H9 (cell line): ENCODE measurements at regions not wholly inside any gene's neighbourhood (a gene's known extent, or its start where the extent isn't known, plus 50 kb on each side); places are given as distances from the start of the nearest gene placed in this dataset.

Experiments used
- DNase-seq: peaks from one replicate; pipeline ENCODE4 v3.0.0-alpha.2; 2017
- H2AFZ ChIP-seq: one replicate; pipeline ENCODE4 v1.6.1; 2013; ENCODE audit warnings: mild to moderate bottlenecking, low read length, control low read depth, moderate library complexity
- H2AK5ac ChIP-seq: 2 replicates; pipeline ENCODE4 v1.6.1; 2013; ENCODE audit warnings: low read length, control low read depth, mixed read lengths; ENCODE audit not compliant: insufficient read length
- H2BK120ac ChIP-seq: one replicate; pipeline ENCODE4 v1.6.1; 2013; ENCODE audit warnings: low read depth, mild to moderate bottlenecking, low read length, control low read depth, inconsistent platforms; ENCODE audit not compliant: poor library complexity, severe bottlenecking
- H2BK12ac ChIP-seq: 2 replicates; pipeline ENCODE4 v1.6.1; 2013; ENCODE audit warnings: low read length, control low read depth, mixed read lengths, low read depth; ENCODE audit not compliant: insufficient read length
- H2BK15ac ChIP-seq: 2 replicates; pipeline ENCODE4 v1.6.1; 2013; ENCODE audit warnings: low read depth, low read length, control low read depth
- H2BK20ac ChIP-seq: one replicate; pipeline ENCODE4 v1.6.1; 2013; ENCODE audit warnings: low read depth, mild to moderate bottlenecking, low read length, control low read depth, inconsistent platforms; ENCODE audit not compliant: poor library complexity, severe bottlenecking
- H2BK5ac ChIP-seq: 2 replicates; pipeline ENCODE4 v1.6.1; 2013; ENCODE audit warnings: low read length, control low read depth, mixed read lengths; ENCODE audit not compliant: insufficient read length
- H3K14ac ChIP-seq: 2 replicates; pipeline ENCODE4 v1.6.1; 2013; ENCODE audit warnings: low read length, control low read depth; ENCODE audit not compliant: insufficient read depth
- H3K18ac ChIP-seq: 2 replicates; pipeline ENCODE4 v1.6.1; 2013; ENCODE audit warnings: low read depth, mild to moderate bottlenecking, mixed read lengths, low read length, control low read depth; ENCODE audit not compliant: insufficient read length
- H3K23ac ChIP-seq: 2 replicates; pipeline ENCODE4 v1.6.1; 2013; ENCODE audit warnings: low read length, control low read depth, mixed read lengths, low read depth; ENCODE audit not compliant: insufficient read length
- H3K23me2 ChIP-seq: 2 replicates; pipeline ENCODE4 v1.6.1; 2013; ENCODE audit warnings: low read depth, mild to moderate bottlenecking, mixed read lengths, low read length, control low read depth; ENCODE audit not compliant: insufficient read length, poor library complexity, severe bottlenecking
- H3K27ac ChIP-seq: 2 replicates; pipeline ENCODE4 v1.5.1; 2013; ENCODE audit warnings: low read length, control low read depth, mixed read lengths, low read depth; ENCODE audit not compliant: insufficient read length
- H3K27me3 ChIP-seq: 2 replicates; pipeline ENCODE4 v1.6.1; 2013; ENCODE audit warnings: low read length, control low read depth, inconsistent platforms; ENCODE audit not compliant: insufficient read depth
- H3K4ac ChIP-seq: 2 replicates; pipeline ENCODE4 v1.6.1; 2013; ENCODE audit warnings: low read depth, mild to moderate bottlenecking, control low read depth, inconsistent platforms, low read length, moderate library complexity
- H3K4me1 ChIP-seq: 2 replicates; pipeline ENCODE4 v1.6.1; 2013; ENCODE audit warnings: low read length, control low read depth, inconsistent platforms; ENCODE audit not compliant: insufficient read depth
- H3K4me2 ChIP-seq: 2 replicates; pipeline ENCODE4 v1.6.1; 2013; ENCODE audit warnings: low read length, control low read depth, mixed read lengths; ENCODE audit not compliant: insufficient read length, insufficient read depth
- H3K56ac ChIP-seq: 2 replicates; pipeline ENCODE4 v1.6.1; 2013; ENCODE audit warnings: low read depth, mild to moderate bottlenecking, mixed read lengths, low read length, control low read depth; ENCODE audit not compliant: insufficient read length
- H3K79me1 ChIP-seq: 2 replicates; pipeline ENCODE4 v1.6.1; 2013; ENCODE audit warnings: low read depth, mild to moderate bottlenecking, moderate library complexity, low read length, control low read depth, inconsistent platforms; ENCODE audit not compliant: insufficient read depth, poor library complexity, severe bottlenecking
- H3K79me2 ChIP-seq: 2 replicates; pipeline ENCODE4 v1.6.1; 2013; ENCODE audit warnings: low read length, control low read depth, inconsistent platforms; ENCODE audit not compliant: insufficient read depth
- H3K9ac ChIP-seq: 2 replicates; pipeline ENCODE4 v1.6.1; 2013; ENCODE audit warnings: low read length, control low read depth, mixed read lengths; ENCODE audit not compliant: insufficient read length; ENCODE audit errors: extremely low read depth
- H3K9me3 ChIP-seq: one replicate; pipeline ENCODE4 v1.6.1; 2013; ENCODE audit warnings: low read depth, low read length, inconsistent platforms; ENCODE audit not compliant: control insufficient read depth
- H3T11ph ChIP-seq: one replicate; pipeline ENCODE4 v1.6.1; 2013; ENCODE audit warnings: mild to moderate bottlenecking, low read length, control low read depth, inconsistent platforms
- H4K20me1 ChIP-seq: one replicate; pipeline ENCODE4 v1.6.1; 2013; ENCODE audit not compliant: control insufficient read depth, insufficient read length, insufficient read depth
- H4K5ac ChIP-seq: 2 replicates; pipeline ENCODE4 v1.6.1; 2013; ENCODE audit warnings: low read depth, mild to moderate bottlenecking, mixed read lengths, low read length, control low read depth; ENCODE audit not compliant: insufficient read length
- H4K8ac ChIP-seq: replicated peaks from 2 replicates; pipeline ENCODE4 v1.6.1; 2013; ENCODE audit warnings: low read length, control low read depth, mixed read lengths, low read depth; ENCODE audit not compliant: insufficient read length
- H4K91ac ChIP-seq: 2 replicates; pipeline ENCODE4 v1.6.1; 2013; ENCODE audit warnings: low read depth, mild to moderate bottlenecking, moderate library complexity, mixed read lengths, low read length, control low read depth; ENCODE audit not compliant: insufficient read length
- H3K27ac Mint-ChIP-seq, 3 experiments: 2 replicates in 2 of 3; 3 replicates in 1 of 3; pipeline ENCODE4 v1.8.0; 2020 to 2021; ENCODE audit warnings: mixed read lengths in 3 of 3, mild to moderate bottlenecking in 1 of 3, moderate library complexity in 1 of 3
- H3K27me3 Mint-ChIP-seq: 2 replicates; pipeline ENCODE4 v1.8.0; 2021; ENCODE audit warnings: low read depth, mild to moderate bottlenecking, moderate library complexity, mixed read lengths
- H3K36me3 Mint-ChIP-seq, 3 experiments: 2 replicates in 2 of 3; 3 replicates in 1 of 3; pipeline ENCODE4 v1.8.0; 2020 to 2021; ENCODE audit warnings: low read depth in 3 of 3, mixed read lengths in 3 of 3; ENCODE audit not compliant: insufficient read depth in 1 of 3
- H3K4me1 Mint-ChIP-seq, 2 experiments: 2 replicates each; pipeline ENCODE4 v1.8.0; 2020; ENCODE audit warnings: mixed read lengths in 2 of 2
- H3K4me3 Mint-ChIP-seq, 2 experiments: 2 replicates in 1 of 2; 3 replicates in 1 of 2; pipeline ENCODE4 v1.8.0; 2020 to 2021; ENCODE audit warnings: mild to moderate bottlenecking in 2 of 2, mixed read lengths in 2 of 2, moderate library complexity in 1 of 2
- H3K9me3 Mint-ChIP-seq, 2 experiments: 2 replicates in 1 of 2; 3 replicates in 1 of 2; pipeline ENCODE4 v1.8.0; 2020; ENCODE audit warnings: mild to moderate bottlenecking in 2 of 2, mixed read lengths in 2 of 2, moderate library complexity in 1 of 2
- CTCF ChIP-seq: fragments of 200-600 bp; sonication (generic); conservative IDR thresholded peaks from 3 replicates; pipeline ENCODE4 v1.8.0; 2021; ENCODE audit warnings: antibody characterized with exemption, mild to moderate bottlenecking
- whole genome bisulfite sequencing: extraction: QIAGEN DNeasy Blood & Tissue Kit; methylation state at CpG from one replicate; pipeline ENCODE4 v1.1.7; 2013; ENCODE audit warnings: missing lambda C conversion rate, low lambda C conversion rate, mixed read lengths; ENCODE audit not compliant: insufficient read length; ENCODE audit errors: extremely low coverage; 5-methylcytosine and 5-hydroxymethylcytosine counted together

GRCh38 chr4:11079171-11079570 is 349.5 kb downstream of the HS3ST1 start:
- no peak overlapping the region for H3K23ac ChIP-seq
- H3K4me3 Mint-ChIP-seq = no peak overlapping the region
- no peak overlapping the region for H3K56ac ChIP-seq
- H3K9me3 Mint-ChIP-seq = peaks cover 7 to 8% of the 10 kb centered on the region in 2 experiments; a peak in 3 of 5 replicates
- no peak overlapping the region for H3K27ac Mint-ChIP-seq
- no peaks in the 10 kb centered on the region; the same call in none of the 2 replicates for H3K27me3 Mint-ChIP-seq
- no peak overlapping the region for H3T11ph ChIP-seq
- H3K18ac ChIP-seq = no peak overlapping the region
- H3K23me2 ChIP-seq = no peaks in the 10 kb centered on the region
- H3K79me1 ChIP-seq = no peaks in the 10 kb centered on the region
- no peaks in the 10 kb centered on the region for H3K9me3 ChIP-seq
- H3K27ac ChIP-seq = no peak overlapping the region
- H2AK5ac ChIP-seq = no peak overlapping the region
- H3K79me2 ChIP-seq = no peaks in the 10 kb centered on the region
- no CpG with 5 or more reads among the region's 1 CpG for WGBS
- no peak overlapping the region for H4K91ac ChIP-seq
- no peak overlapping the region for H2BK120ac ChIP-seq
- no peak overlapping the region for H2BK15ac ChIP-seq
- no peak overlapping the region for H2AFZ ChIP-seq
- H3K27me3 ChIP-seq = no peaks in the 10 kb centered on the region
- TF ChIP-seq CTCF = no peak
- no peak overlapping the region for H4K5ac ChIP-seq
- no peak overlapping the region for H4K8ac ChIP-seq
- H3K14ac ChIP-seq = no peak overlapping the region
- no peaks in the 10 kb centered on the region for H3K4me1 ChIP-seq
- H2BK20ac ChIP-seq = no peak overlapping the region
- no peak overlapping the region for H3K4me2 ChIP-seq
- peaks cover under 1 to 5% of the 10 kb centered on the region in 2 experiments; a peak in 3 of 4 replicates for H3K4me1 Mint-ChIP-seq
- no peak overlapping the region for H2BK5ac ChIP-seq
- no peak for DNase-seq
- no peak overlapping the region for H2BK12ac ChIP-seq
- no peak overlapping the region for H3K4ac ChIP-seq
- peaks cover 0 to 9% (median 8%) of the 10 kb centered on the region in 3 experiments; a peak in 4 of 7 replicates for H3K36me3 Mint-ChIP-seq
- H4K20me1 ChIP-seq = no peaks in the 10 kb centered on the region
- no peak overlapping the region for H3K9ac ChIP-seq
